NCI-H2196 (cell line): ENCODE measurements at regions not wholly inside any gene's neighbourhood (a gene's known extent, or its start where the extent isn't known, plus 50 kb on each side); places are given as distances from the start of the nearest gene placed in this dataset.
"Not testable (repeated sequence)": the region's sequence is repeated elsewhere in the genome, so short reads cannot be mapped to it uniquely, and the experiment has no call there.

ENCODE experiments used
- DNase-seq: peaks from one replicate; lab custom pipeline; 2025; ENCODE audit not compliant: unreplicated experiment; lab: John Stamatoyannopoulos, UW

DNA sequence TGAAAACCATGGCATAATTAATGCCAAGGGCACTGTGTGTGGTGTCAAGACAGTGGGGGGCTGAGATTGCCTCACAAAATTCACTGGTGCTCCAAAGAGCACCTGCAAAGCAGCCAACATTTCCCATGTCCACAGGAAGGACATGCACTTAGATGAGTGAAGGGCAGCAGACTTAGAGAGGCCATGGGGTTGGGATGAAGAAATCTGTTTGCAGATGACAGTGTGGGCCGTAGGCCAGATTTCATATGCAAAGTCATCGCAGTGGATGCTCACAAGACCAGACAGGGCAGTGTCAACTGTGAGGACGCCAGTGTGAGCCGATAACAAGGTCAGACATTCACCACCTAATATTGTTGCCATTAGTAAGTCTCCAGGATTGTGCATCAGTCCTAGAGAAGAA lies 773.4 kb downstream of the EFNB2 start:
- DNase-seq = no peak

- DNase-seq = no peak
These were observed 776.3 kb downstream of the EFNB2 start for GRCh38 chr13:105758918-105759860.

DNA sequence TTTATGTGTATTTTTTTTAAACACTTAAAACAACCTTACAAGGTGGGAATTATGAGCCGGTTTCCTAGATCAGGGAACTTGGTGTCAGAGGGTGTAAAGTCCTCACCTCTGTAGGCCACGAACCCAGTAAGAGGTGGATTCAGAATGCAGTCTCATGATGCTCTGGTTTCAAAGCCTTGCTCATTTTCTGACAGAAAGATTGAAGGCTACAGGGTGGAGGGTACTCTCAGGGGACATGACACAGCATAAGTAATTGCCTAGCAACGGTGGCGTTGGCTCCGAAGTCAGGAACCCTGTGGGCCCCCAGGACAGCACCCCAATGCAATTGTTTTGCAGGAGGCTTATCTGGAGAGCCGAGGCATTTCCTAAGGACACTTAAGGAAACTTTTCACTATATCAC lies 794.7 kb downstream of the EFNB2 start:
- no peak for DNase-seq

GRCh38 chr13:105737688-105738087 lies 797.8 kb downstream of the EFNB2 start:
- no peak for DNase-seq

GRCh38 chr13:105735281-105735680 lies 800.2 kb downstream of the EFNB2 start:
- no peak for DNase-seq

- DNase-seq = no peak
These were observed 802.5 kb downstream of the EFNB2 start for GRCh38 chr13:105732806-105733529.

DNA sequence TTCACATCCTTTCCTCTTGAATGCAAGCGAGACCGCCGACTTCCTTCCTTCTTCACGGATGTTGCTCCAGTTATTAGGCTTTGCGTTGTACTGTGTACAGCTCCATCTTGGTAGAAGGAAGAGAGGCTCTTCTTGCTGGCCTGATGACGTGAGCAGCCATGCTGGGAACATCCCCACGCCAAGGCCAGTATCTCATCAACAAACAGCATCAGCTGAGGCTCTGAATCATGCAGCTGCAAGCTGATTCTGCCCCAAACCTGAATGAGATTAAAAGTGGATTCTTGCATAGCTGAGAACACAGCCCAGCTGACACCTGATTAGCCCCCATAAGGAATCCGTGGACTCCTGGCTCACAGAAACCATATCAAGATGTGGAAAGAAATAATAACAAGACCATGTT lies 809.6 kb downstream of the EFNB2 start:
- DNase-seq = no peak

DNA sequence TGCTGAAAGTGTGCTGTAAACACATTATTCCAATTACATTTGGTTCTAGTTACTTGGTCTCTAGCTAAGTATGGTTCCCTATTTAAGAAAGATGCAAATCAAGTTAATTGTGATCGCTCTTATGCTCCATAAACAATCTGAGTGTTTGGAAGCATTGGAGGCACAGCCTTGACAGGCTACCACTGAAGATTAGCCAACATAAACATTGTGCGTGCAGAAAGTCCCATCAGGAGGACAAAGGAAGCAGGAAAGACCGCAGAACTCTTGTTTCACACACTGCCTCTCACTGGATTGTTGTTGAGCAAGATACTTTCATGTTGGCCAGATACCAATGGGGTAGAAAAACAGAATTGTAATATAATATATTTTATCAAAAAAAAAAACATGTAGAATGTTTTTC lies 814.4 kb downstream of the EFNB2 start:
- DNase-seq = no peak

- DNase-seq = no peak
These were observed 815.6 kb downstream of the EFNB2 start for GRCh38 chr13:105719859-105720258.

GRCh38 chr13:105709181-105709580 lies 826.3 kb downstream of the EFNB2 start:
- DNase-seq = no peak

DNA sequence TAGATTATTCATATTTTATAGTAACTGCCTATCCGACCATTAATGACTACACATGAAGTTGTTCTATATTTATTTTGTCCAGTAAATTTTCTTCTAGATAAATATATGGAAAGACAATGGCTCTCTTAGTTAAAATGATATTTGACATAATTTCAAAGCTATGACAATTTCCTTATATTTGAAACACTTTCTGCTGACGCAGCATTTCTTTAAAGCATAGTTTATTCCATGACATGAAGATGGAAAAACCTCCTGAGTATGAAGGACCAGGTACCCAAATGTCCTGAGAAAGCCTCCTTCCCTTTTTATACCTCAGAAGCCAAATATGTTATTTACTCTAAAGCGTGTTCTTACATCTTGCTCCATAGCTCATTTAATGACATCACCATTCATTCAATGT lies 831.6 kb downstream of the EFNB2 start:
- no peak for DNase-seq

GRCh38 chr13:105702441-105702840 lies 833.0 kb downstream of the EFNB2 start:
- DNase-seq = no peak

GRCh38 chr13:105692769-105693168 lies 842.7 kb downstream of the EFNB2 start:
- no peak for DNase-seq

GRCh38 chr13:105684216-105684615 lies 851.2 kb downstream of the EFNB2 start:
- no peak for DNase-seq

- DNase-seq = no peak
These were observed 855.6 kb downstream of the EFNB2 start for GRCh38 chr13:105679838-105680237.

DNA sequence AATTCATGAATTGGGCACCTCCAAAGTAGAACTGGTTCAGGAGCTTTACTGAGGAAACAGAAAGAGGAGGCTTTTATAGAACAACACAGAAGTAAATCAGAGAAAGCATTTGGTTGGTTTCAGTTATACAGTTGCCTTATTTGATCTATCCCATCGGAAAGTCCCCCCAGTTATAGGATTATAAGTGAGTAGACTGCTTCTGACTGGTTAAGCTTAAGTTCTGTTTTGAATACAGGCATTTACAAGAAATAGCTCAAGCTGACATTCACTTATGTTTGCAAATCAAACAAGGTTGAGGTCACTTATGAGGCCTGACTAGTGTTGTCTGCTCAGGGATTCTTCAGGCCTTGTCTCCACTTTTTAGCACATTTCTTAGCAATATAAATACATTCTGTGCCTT lies 857.4 kb downstream of the EFNB2 start:
- no peak for DNase-seq

DNA sequence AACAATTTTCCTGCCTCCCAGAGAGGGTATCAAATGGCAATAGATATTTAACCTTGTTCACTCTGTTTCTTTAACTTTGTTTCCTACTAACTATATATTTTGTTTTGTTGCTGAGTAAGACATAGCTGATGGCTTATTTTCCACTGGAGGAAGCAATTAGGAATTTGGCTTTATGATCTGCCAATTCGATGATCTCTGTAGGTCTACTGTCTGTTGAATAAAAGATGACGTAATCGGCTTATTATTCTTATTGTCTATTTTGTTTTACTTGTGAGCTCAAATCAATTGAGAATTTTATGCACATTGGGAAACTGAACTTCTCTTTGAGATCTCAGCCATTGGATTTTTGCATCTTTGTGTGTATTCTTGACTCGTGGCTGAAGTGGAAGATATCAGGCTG lies 862.6 kb downstream of the EFNB2 start:
- DNase-seq = no peak

DNA sequence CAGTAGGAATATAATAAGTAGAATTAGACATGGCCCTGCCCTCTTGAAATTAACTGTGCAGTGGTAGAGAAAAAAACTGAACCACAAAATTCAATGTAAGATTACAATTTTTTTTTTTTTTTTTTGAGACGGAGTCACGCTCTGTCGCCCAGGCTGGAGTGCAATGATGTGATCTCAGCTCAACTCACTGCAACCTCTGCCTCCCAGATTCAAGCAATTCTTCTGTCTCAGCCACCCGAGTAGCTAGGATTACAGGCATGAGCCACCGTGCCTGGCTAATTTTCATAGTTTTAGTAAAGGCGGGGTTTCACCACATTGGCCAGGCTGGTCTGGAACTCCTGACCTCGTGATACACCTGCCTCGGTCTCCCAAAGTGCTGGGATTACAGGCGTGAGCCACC lies 864.3 kb downstream of the EFNB2 start:
- DNase-seq = not testable (repeated sequence)

GRCh38 chr13:105670179-105670990 lies 865.1 kb downstream of the EFNB2 start:
- no peak for DNase-seq

GRCh38 chr13:105665284-105665683 lies 870.2 kb downstream of the EFNB2 start:
- DNase-seq = no peak

- no peak for DNase-seq
These were observed 872.3 kb downstream of the EFNB2 start for GRCh38 chr13:105663182-105663581.
